ENCODE measurements at regions not wholly inside any gene's neighbourhood (a gene's known extent, or its start where the extent isn't known, plus 50 kb on each side); places are given as distances from the start of the nearest gene placed in this dataset.

- TF ChIP-seq CTCF (optimal IDR thresholded peaks at IDR 0.05 in 1 of 3, IDR thresholded peaks at IDR 0.05 in 1 of 3, conservative IDR thresholded peaks at IDR 0.05 in 1 of 3; ENCODE audit: extremely low read depth in 1 of 3, insufficient read depth in 2 of 3, low read length in 3 of 3) (no peak), EZH2 (IDR thresholded peaks at IDR 0.05; ENCODE audit: low read length) (no peak)
These were observed 281.1 kb upstream of the SLC14A2 start for GRCh38 chr18:45334191-45334590.
